ENCODE measurements at regions not wholly inside any gene's neighbourhood (a gene's known extent, or its start where the extent isn't known, plus 50 kb on each side); places are given as distances from the start of the nearest gene placed in this dataset.

DNA sequence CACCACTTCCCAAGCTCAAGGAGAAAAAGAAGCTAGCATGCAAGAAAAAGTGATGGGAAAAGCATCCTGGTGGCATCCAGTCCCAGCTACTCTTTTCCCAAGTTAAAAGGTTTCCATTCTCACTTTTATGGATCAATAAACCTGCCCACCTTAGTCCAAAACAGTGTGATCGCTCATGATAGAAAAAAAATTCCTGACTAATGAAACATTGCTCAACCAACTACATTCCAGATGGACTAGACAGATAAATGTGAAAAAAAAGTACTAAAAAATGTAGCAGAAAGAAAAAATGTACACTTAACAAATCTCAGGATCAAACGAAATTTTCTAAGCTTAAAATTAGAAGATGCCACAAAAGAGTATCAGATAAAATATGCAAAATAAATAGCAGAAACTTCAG lies 312.2 kb downstream of the TMA16 start:
- Histone ChIP-seq H3K27me3 (ENCODE audit: control insufficient read depth in 2 of 2, insufficient read depth in 2 of 2, low read length in 2 of 2) (no peaks in the 10 kb centered on the region), H4K20me1 (ENCODE audit: insufficient read depth, low read length) (no peaks in the 10 kb centered on the region), H2AFZ (ENCODE audit: insufficient read depth, low read depth, low read length, poor library complexity, severe bottlenecking) (no peak overlapping the region), H3K79me2 (ENCODE audit: insufficient read depth, low read length) (no peaks in the 10 kb centered on the region), H3K36me3 (replicated peaks in 1 of 2; ENCODE audit: control insufficient read depth in 1 of 2, insufficient read depth in 2 of 2, low read length in 2 of 2) (no peaks in the 10 kb centered on the region), H3K4me2 (replicated peaks; ENCODE audit: extremely low read depth, low read length, poor library complexity, severe bottlenecking) (no peak overlapping the region), H3K9ac (ENCODE audit: insufficient read depth, low read length, poor library complexity, severe bottlenecking) (no peak overlapping the region), H3K4me3 (replicated peaks in 1 of 3; ENCODE audit: low read depth in 2 of 3, low read length in 3 of 3) (no peak overlapping the region), H3K4me1 (ENCODE audit: control insufficient read depth in 1 of 2, insufficient read depth in 2 of 2, low read length in 2 of 2) (no peaks in the 10 kb centered on the region), H3K27ac (ENCODE audit: low read depth in 1 of 2, low read length in 2 of 2) (no peak overlapping the region), H3K9me3 (replicated peaks in 1 of 2; ENCODE audit: control insufficient read depth in 1 of 2, insufficient read depth in 1 of 2, low read length in 2 of 2) (no peaks in the 10 kb centered on the region)
- no peaks in the 10 kb centered on the region for H3K36me3 Mint-ChIP-seq
- intact Hi-C loops (cut with micrococcal nuclease) = no loop called here
- WGBS (ENCODE audit: insufficient coverage) = no CpG with 5 or more reads among the region's 2 CpGs
- no peak overlapping the region for H3K27ac Mint-ChIP-seq
- peaks cover 0 to 3% (median 0%) of the 10 kb centered on the region in 7 donors for H3K9me3 Mint-ChIP-seq
- TF ChIP-seq CTCF (IDR thresholded peaks at IDR 0.05) = no peak
- H3K27me3 Mint-ChIP-seq (ENCODE audit: low read depth in 3 of 3) = peaks cover 0 to 2% (median 0%) of the 10 kb centered on the region in 3 donors
- H3K4me3 Mint-ChIP-seq = no peak overlapping the region
- H3K4me1 Mint-ChIP-seq = no peaks in the 10 kb centered on the region
- no peak for DNase-seq

GRCh38 chr4:163808011-163808410 lies 313.5 kb downstream of the TMA16 start:
- Histone ChIP-seq H2AFZ (ENCODE audit: insufficient read depth, low read depth, low read length, poor library complexity, severe bottlenecking) (no peak overlapping the region), H3K27me3 (ENCODE audit: control insufficient read depth in 2 of 2, insufficient read depth in 2 of 2, low read length in 2 of 2) (no peaks in the 10 kb centered on the region), H3K9ac (ENCODE audit: insufficient read depth, low read length, poor library complexity, severe bottlenecking) (no peak overlapping the region), H4K20me1 (ENCODE audit: insufficient read depth, low read length) (no peaks in the 10 kb centered on the region), H3K27ac (ENCODE audit: low read depth in 1 of 2, low read length in 2 of 2) (no peak overlapping the region), H3K4me2 (replicated peaks; ENCODE audit: extremely low read depth, low read length, poor library complexity, severe bottlenecking) (no peak overlapping the region), H3K9me3 (replicated peaks in 1 of 2; ENCODE audit: control insufficient read depth in 1 of 2, insufficient read depth in 1 of 2, low read length in 2 of 2) (no peaks in the 10 kb centered on the region), H3K4me3 (replicated peaks in 1 of 3; ENCODE audit: low read depth in 2 of 3, low read length in 3 of 3) (no peak overlapping the region), H3K36me3 (replicated peaks in 1 of 2; ENCODE audit: control insufficient read depth in 1 of 2, insufficient read depth in 2 of 2, low read length in 2 of 2) (no peaks in the 10 kb centered on the region), H3K4me1 (ENCODE audit: control insufficient read depth in 1 of 2, insufficient read depth in 2 of 2, low read length in 2 of 2) (no peaks in the 10 kb centered on the region), H3K79me2 (ENCODE audit: insufficient read depth, low read length) (no peaks in the 10 kb centered on the region)
- intact Hi-C loops (cut with micrococcal nuclease) = no loop called here
- H3K36me3 Mint-ChIP-seq = no peaks in the 10 kb centered on the region
- no peak for DNase-seq
- H3K27ac Mint-ChIP-seq = no peak overlapping the region
- H3K4me1 Mint-ChIP-seq = no peaks in the 10 kb centered on the region
- peaks cover 0 to 2% (median 0%) of the 10 kb centered on the region in 3 donors for H3K27me3 Mint-ChIP-seq (ENCODE audit: low read depth in 3 of 3)
- H3K4me3 Mint-ChIP-seq = no peak overlapping the region
- WGBS (ENCODE audit: insufficient coverage) = 100% methylated on average over 1 of the region's 2 CpGs
- no peak for TF ChIP-seq CTCF (IDR thresholded peaks at IDR 0.05)
- peaks cover 0 to 3% (median 0%) of the 10 kb centered on the region in 7 donors for H3K9me3 Mint-ChIP-seq

Measured in CD14-positive monocyte (primary cell).